GM06990 (cell line): ENCODE measurements at regions not wholly inside any gene's neighbourhood (a gene's known extent, or its start where the extent isn't known, plus 50 kb on each side); places are given as distances from the start of the nearest gene placed in this dataset.

Experiments used
- DNase-seq: peaks from one replicate; pipeline ENCODE4 v3.0.0-alpha.2; 2011; ENCODE audit not compliant: insufficient read length; ENCODE audit errors: extremely low read depth
- H3K27me3 ChIP-seq: replicated peaks from 2 replicates; pipeline ENCODE4 v1.6.0; 2011; ENCODE audit warnings: low read length; ENCODE audit not compliant: control insufficient read depth, insufficient read depth
- H3K36me3 ChIP-seq: 2 replicates; pipeline ENCODE4 v1.5.1; 2011; ENCODE audit warnings: low read length; ENCODE audit not compliant: control insufficient read depth, insufficient read depth
- H3K4me3 ChIP-seq: replicated peaks from 2 replicates; pipeline ENCODE4 v1.5.1; 2011; ENCODE audit warnings: low read depth, mild to moderate bottlenecking, control low read depth, low read length
- CTCF ChIP-seq: IDR thresholded peaks from 2 replicates; pipeline ENCODE4 v1.5.1; 2011; ENCODE audit warnings: low read length, control low read depth, mild to moderate bottlenecking, inconsistent platforms; ENCODE audit not compliant: insufficient read depth, poor library complexity, severe bottlenecking

GRCh38 chr4:175374459-175374858, 437.6 kb downstream of the GPM6A start:
- Histone ChIP-seq H3K27me3 (no peaks in the 10 kb centered on the region), H3K36me3 (no peaks in the 10 kb centered on the region), H3K4me3 (no peak overlapping the region)
- no peak for DNase-seq
- no peak for TF ChIP-seq CTCF

- no peak for DNase-seq
- no peak overlapping the region for H3K4me3 ChIP-seq
- H3K27me3 ChIP-seq = no peaks in the 10 kb centered on the region
- no peaks in the 10 kb centered on the region for H3K36me3 ChIP-seq
- no peak for TF ChIP-seq CTCF
Observed at GRCh38 chr4:175376287-175376977, 435.6 kb downstream of the GPM6A start.

- no peak overlapping the region for H3K4me3 ChIP-seq
- no peaks in the 10 kb centered on the region for H3K36me3 ChIP-seq
- no peak for DNase-seq
- no peak for TF ChIP-seq CTCF
- no peaks in the 10 kb centered on the region for H3K27me3 ChIP-seq
Observed at GRCh38 chr4:175377203-175377602, 434.9 kb downstream of the GPM6A start.

GRCh38 chr4:175378372-175378771, 433.7 kb downstream of the GPM6A start:
- no peak overlapping the region for H3K4me3 ChIP-seq
- no peaks in the 10 kb centered on the region for H3K36me3 ChIP-seq
- TF ChIP-seq CTCF = no peak
- no peak for DNase-seq
- no peaks in the 10 kb centered on the region for H3K27me3 ChIP-seq

- Histone ChIP-seq H3K36me3 (no peaks in the 10 kb centered on the region), H3K4me3 (no peak overlapping the region), H3K27me3 (no peaks in the 10 kb centered on the region)
- no peak for TF ChIP-seq CTCF
- no peak for DNase-seq
Observed at GRCh38 chr4:175380841-175381240, 431.2 kb downstream of the GPM6A start.

GRCh38 chr4:175385797-175386196, 426.3 kb downstream of the GPM6A start:
- no peak overlapping the region for H3K4me3 ChIP-seq
- TF ChIP-seq CTCF = no peak
- no peak for DNase-seq
- no peaks in the 10 kb centered on the region for H3K27me3 ChIP-seq
- H3K36me3 ChIP-seq = no peaks in the 10 kb centered on the region
